GM19438 (cell line): ENCODE measurements at regions not wholly inside any gene's neighbourhood (a gene's known extent, or its start where the extent isn't known, plus 50 kb on each side); places are given as distances from the start of the nearest gene placed in this dataset.
"Not testable (repeated sequence)": the region's sequence is repeated elsewhere in the genome, so short reads cannot be mapped to it uniquely, and the experiment has no call there.

Source experiments
- ATAC-seq: cut with Tn5 transposase; IDR thresholded peaks from one replicate; pipeline ENCODE4 v1.9.1; 2021; ENCODE audit warnings: low read depth; ENCODE audit not compliant: unreplicated experiment

DNA sequence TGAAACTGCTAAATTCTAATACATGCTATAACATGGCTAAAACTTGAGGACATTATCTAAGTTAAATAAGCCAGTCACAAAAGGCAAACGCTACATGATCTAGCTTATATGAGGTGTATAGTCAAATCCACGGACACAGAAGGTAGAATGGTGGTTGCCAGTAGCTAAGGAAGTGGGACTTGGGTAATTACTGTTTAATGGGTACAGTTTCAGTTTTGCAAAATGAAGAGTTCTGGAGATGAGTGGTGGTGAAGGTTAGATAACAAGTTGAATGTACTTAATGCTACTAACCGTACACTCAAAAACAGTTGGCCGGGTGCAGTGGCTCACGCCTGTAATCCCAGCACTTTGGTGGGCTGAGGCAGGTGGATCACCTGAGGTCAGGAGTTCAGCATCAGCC is 644.5 kb upstream of the DIPK2B start:
- no peak for ATAC-seq

GRCh38 chrX:45843518-45843917 is 642.8 kb upstream of the DIPK2B start:
- ATAC-seq, result no peak

GRCh38 chrX:45842926-45843315 is 642.2 kb upstream of the DIPK2B start:
- ATAC-seq, result no peak

- ATAC-seq, result no peak
These were observed 641.7 kb upstream of the DIPK2B start for GRCh38 chrX:45842207-45842925.

GRCh38 chrX:45840411-45840950 is 639.8 kb upstream of the DIPK2B start:
- ATAC-seq, result no peak

DNA sequence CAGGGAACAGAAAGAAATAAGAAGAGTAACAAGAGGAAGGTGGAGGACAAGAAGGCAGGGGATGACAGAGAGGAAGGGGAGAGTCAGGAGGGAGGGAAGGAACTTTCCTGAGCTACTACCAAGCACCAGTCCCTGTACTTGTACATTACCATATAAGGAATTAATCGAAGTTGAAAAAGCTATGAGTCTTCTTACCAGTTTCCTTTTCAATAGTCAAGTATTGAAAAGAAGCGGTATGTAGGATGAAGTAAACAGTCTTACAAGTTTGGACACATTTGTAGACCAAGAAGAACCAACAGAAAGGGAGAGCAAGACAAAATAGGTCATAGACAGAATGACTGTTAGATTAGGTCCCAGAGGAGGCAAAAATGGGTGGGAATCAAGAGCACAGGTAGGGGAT is 629.7 kb upstream of the DIPK2B start:
- ATAC-seq, result no peak

- no peak for ATAC-seq
These were observed 623.8 kb upstream of the DIPK2B start for GRCh38 chrX:45824471-45824870.

DNA sequence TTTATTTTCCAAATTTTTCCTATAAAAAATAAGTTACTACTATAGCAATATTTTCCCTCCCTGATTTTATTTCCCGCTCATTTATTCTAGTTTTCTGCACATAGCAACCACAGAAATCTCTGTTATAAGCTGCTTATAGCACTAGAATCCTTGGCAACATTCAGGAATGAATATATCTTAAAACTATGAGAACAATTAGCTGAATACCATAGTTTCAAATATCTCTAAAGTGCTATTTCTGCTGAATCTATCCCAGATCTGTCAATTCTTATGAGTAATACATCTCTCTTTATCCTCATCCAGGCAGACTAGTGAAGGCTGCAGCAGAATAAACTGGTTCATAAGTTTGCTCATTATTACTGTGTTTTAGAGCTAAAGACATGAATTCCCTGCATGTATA is 622.9 kb upstream of the DIPK2B start:
- no peak for ATAC-seq

- ATAC-seq, result no peak
These were observed 621.4 kb upstream of the DIPK2B start for GRCh38 chrX:45822124-45822523.

GRCh38 chrX:45818913-45819312 is 618.2 kb upstream of the DIPK2B start:
- ATAC-seq, result no peak

DNA sequence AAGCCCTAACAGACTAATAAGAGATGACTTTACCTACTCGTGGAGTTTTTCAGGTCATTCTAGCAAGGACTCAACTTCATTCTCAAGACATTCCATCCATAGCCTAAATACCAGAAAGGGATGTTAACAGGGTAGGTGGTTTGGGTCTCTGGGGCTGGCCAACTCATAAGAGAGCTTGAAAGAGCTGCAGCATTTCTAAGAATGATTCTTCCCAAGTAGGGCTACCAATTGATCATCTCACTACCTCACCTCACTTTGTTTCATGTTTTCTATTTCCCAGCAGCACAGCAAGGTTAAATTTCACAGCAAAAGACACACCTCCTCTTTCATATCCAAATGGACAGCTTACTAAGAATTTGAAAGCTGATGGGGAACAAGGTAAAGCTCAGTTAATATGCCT is 614.8 kb upstream of the DIPK2B start:
- no peak for ATAC-seq

DNA sequence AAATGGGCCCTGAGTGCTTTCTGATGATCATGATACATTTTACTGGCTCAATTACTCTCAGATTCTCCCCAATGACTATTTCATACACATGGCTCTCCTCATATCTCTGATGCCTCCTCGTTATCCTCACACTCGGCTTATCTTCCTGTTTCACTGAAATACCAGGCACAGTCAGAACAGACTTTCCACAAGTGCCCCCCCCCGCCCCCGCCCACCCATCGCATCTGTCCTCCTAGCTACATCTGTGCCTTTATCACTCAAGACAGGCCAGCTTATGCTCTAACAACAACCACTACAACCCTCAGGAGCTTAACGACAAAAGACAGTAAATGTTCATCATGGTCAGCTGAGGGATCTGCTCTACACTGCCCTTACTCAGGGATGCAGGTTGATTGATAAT is 610.6 kb upstream of the DIPK2B start:
- no peak for ATAC-seq

- ATAC-seq, result no peak
These were observed 607.1 kb upstream of the DIPK2B start for GRCh38 chrX:45807572-45808425.

DNA sequence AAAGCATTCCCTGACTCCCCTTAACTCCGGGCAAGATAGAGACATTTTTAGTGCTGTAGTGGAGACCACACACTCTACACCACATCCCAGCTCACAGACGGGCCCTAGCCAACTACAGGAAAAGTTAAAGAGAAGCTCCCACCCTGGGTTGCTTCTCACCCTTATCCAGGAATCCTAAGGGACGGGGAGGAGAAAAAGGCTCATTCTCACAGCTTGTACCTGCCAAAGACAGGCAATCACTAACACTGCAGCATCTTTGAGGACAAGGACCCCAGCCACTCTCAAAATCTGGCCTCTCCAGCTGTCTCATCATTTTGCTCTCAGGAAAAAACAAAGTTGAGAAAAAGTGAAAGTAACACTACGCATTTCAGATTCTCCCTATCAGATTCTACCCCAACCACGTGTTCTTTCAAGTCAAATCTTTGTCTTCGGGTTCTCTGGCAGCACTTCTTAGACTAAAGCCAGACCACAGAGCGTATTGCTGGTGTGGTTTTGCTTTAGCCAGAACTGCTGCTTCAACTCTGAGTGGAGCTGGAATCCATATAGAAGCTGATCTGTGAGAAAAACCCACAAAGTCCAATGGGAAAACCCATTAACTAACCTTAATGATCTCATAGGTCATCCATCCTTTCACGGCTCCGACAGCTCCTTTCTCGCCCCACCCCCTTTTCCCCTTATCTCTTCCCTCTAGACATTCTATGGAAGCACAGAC is 605.9 kb upstream of the DIPK2B start:
- no peak for ATAC-seq

DNA sequence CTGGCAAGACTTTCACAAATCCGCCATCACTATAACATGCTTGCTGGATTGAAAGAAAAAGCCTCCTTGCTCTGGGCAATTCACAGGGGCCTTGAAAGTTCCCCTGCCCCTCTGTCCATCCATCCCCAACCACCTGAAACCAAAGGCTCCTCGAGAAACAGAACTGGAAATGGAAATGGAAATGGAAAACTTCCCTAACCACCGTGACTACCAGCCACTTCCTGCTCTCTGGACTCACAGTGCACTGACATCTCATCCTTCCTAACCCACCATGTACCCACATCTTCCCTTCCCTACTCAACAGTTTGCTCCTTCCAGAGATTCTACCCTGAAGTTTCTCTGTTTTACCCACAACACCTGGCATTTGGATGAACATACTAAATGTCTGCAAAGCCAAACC is 603.6 kb upstream of the DIPK2B start:
- no peak for ATAC-seq

DNA sequence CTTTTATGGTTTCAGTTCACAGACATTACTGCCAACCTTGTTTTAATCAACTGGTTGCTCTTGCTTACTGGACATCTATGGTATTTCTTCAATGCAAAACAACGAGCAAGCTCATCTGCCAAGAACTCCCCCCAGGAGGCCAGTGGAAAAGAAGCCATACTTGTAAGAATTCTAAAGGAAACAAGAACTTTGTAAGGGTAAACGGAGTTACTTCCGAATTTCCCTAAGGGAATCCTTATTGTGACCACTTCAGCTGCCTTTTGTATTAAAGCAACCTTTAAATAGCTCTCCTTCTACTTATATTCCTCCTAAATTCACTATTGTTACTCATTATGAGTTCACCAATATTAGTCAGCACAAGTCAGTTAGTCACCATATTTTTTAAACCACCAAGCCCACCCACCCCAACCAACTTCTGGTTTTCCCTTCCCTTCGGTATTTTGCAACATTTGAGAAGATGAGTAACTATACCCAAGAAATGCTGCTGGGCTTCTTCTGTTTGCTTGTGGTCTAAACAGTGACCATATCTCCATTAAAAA is 602.8 kb upstream of the DIPK2B start:
- no peak for ATAC-seq

DNA sequence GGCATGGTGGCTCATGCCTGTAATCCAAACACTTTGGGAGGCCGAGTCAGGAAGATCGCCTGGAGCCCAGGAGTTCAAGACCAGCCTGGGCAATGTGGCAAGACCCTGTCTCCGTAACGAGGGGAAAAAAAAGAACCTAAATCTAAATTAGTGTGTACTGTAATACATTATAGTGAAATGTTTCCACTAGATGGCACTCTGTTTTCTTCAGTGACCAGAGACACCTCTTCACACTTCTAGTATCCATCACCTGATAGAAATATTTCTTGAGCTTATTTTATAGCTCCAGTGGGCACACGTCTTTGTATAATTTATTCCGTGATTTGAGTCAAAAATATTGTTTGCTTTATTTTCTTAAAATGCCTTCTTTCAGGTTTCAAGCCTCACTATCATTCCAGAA is 600.9 kb upstream of the DIPK2B start:
- no peak for ATAC-seq

GRCh38 chrX:45800746-45801453 is 600.2 kb upstream of the DIPK2B start:
- ATAC-seq, result not testable (repeated sequence)

GRCh38 chrX:45799576-45799975 is 598.9 kb upstream of the DIPK2B start:
- no peak for ATAC-seq

- no peak for ATAC-seq
These were observed 594.9 kb upstream of the DIPK2B start for GRCh38 chrX:45795546-45795945.
